ENCODE measurements at regions not wholly inside any gene's neighbourhood (a gene's known extent, or its start where the extent isn't known, plus 50 kb on each side); places are given as distances from the start of the nearest gene placed in this dataset.

GRCh38 chr2:220936641-220937197, 635.4 kb downstream of the EPHA4 start:
- Histone ChIP-seq H3K27ac (ENCODE audit: low read length) (no peak overlapping the region), H3K9me3 (ENCODE audit: control insufficient read depth, insufficient read depth, low read length) (no peaks in the 10 kb centered on the region), H3K36me3 (ENCODE audit: control insufficient read depth, insufficient read depth, low read length) (no peaks in the 10 kb centered on the region), H3K4me1 (ENCODE audit: control insufficient read depth, insufficient read depth, low read length) (no peaks in the 10 kb centered on the region; the same call in 1 of the 2 replicates), H3K27me3 (ENCODE audit: control insufficient read depth, insufficient read depth, low read length) (no peaks in the 10 kb centered on the region), H3K4me3 (ENCODE audit: low read length) (no peak overlapping the region)
- DNase-seq (ENCODE audit: low read depth, low spot score), result no peak
- WGBS (ENCODE audit: insufficient coverage, insufficient read length), result no CpG with 5 or more reads among the region's 4 CpGs

DNA sequence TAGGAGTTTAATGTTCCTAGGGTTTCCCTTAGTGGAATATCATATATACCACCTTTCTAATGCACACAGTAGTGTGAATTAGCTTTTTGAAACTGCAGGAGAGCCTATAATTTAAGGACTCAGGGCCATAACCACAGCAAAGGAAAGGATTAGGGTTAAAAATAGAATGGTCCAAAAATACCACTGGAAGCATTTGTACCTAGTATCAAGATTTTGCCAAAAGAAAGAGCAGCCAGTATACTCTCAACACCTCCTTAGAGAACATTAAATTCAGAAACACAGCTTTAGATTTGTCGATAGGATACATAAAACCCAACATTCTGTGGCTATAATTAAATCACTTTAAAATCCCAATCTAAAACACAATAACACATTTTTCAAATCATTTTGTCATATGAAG, 634.9 kb downstream of the EPHA4 start:
- no peaks in the 10 kb centered on the region for H3K9me3 ChIP-seq (ENCODE audit: control insufficient read depth, insufficient read depth, low read length)
- H3K27ac ChIP-seq (ENCODE audit: low read length), result no peak overlapping the region
- no peak overlapping the region for H3K4me3 ChIP-seq (ENCODE audit: low read length)
- DNase-seq (ENCODE audit: low read depth, low spot score), result no peak
- no peaks in the 10 kb centered on the region; the same call in 1 of the 2 replicates for H3K4me1 ChIP-seq (ENCODE audit: control insufficient read depth, insufficient read depth, low read length)
- H3K27me3 ChIP-seq (ENCODE audit: control insufficient read depth, insufficient read depth, low read length), result no peaks in the 10 kb centered on the region
- 100% methylated on average over 1 of the region's 1 CpG for WGBS (ENCODE audit: insufficient coverage, insufficient read length)
- no peaks in the 10 kb centered on the region for H3K36me3 ChIP-seq (ENCODE audit: control insufficient read depth, insufficient read depth, low read length)

GRCh38 chr2:220940646-220941045, 631.5 kb downstream of the EPHA4 start:
- Histone ChIP-seq H3K4me3 (ENCODE audit: low read length) (no peak overlapping the region), H3K36me3 (ENCODE audit: control insufficient read depth, insufficient read depth, low read length) (no peaks in the 10 kb centered on the region), H3K27me3 (ENCODE audit: control insufficient read depth, insufficient read depth, low read length) (no peaks in the 10 kb centered on the region), H3K4me1 (ENCODE audit: control insufficient read depth, insufficient read depth, low read length) (no peaks in the 10 kb centered on the region; the same call in 1 of the 2 replicates), H3K9me3 (ENCODE audit: control insufficient read depth, insufficient read depth, low read length) (no peaks in the 10 kb centered on the region), H3K27ac (ENCODE audit: low read length) (no peak overlapping the region)
- WGBS (ENCODE audit: insufficient coverage, insufficient read length), result no CpG with 5 or more reads among the region's 11 CpGs
- no peak for DNase-seq (ENCODE audit: low read depth, low spot score)

GRCh38 chr2:220941683-220942082, 630.4 kb downstream of the EPHA4 start:
- no peaks in the 10 kb centered on the region for H3K9me3 ChIP-seq (ENCODE audit: control insufficient read depth, insufficient read depth, low read length)
- H3K4me3 ChIP-seq (ENCODE audit: low read length), result no peak overlapping the region
- H3K27ac ChIP-seq (ENCODE audit: low read length), result no peak overlapping the region
- no CpG with 5 or more reads among the region's 1 CpG for WGBS (ENCODE audit: insufficient coverage, insufficient read length)
- no peak for DNase-seq (ENCODE audit: low read depth, low spot score)
- H3K27me3 ChIP-seq (ENCODE audit: control insufficient read depth, insufficient read depth, low read length), result no peaks in the 10 kb centered on the region
- H3K36me3 ChIP-seq (ENCODE audit: control insufficient read depth, insufficient read depth, low read length), result no peaks in the 10 kb centered on the region
- no peaks in the 10 kb centered on the region; the same call in 1 of the 2 replicates for H3K4me1 ChIP-seq (ENCODE audit: control insufficient read depth, insufficient read depth, low read length)

- peaks cover 5% of the 10 kb centered on the region; the same call in 1 of the 2 replicates for H3K4me1 ChIP-seq (ENCODE audit: control insufficient read depth, insufficient read depth, low read length)
- H3K36me3 ChIP-seq (ENCODE audit: control insufficient read depth, insufficient read depth, low read length), result no peaks in the 10 kb centered on the region
- H3K27ac ChIP-seq (ENCODE audit: low read length), result no peak overlapping the region
- H3K27me3 ChIP-seq (ENCODE audit: control insufficient read depth, insufficient read depth, low read length), result no peaks in the 10 kb centered on the region
- no peaks in the 10 kb centered on the region for H3K9me3 ChIP-seq (ENCODE audit: control insufficient read depth, insufficient read depth, low read length)
- no CpG with 5 or more reads among the region's 1 CpG for WGBS (ENCODE audit: insufficient coverage, insufficient read length)
- H3K4me3 ChIP-seq (ENCODE audit: low read length), result no peak overlapping the region
- no peak for DNase-seq (ENCODE audit: low read depth, low spot score)
These were observed 625.6 kb downstream of the EPHA4 start for GRCh38 chr2:220946552-220946951.

DNA sequence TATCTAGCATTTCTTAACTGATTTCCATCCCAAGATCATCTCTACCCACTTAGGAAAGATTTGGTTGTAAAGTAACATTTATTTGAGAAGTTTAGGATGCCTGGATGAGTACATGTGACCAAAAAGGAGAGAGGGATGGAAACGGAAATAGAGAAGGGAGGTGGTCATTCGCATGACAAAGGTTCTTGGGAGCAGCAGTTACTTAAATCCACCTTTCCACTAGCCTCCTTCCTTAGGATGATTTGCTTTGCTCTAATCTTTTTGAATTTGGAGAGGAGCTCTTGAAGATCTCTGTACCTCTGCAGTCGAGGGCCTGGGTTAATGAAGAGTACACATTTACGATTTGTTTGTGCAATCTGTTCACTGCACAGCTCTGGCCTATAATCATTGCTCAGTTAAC, 623.5 kb downstream of the EPHA4 start:
- no peak for DNase-seq (ENCODE audit: low read depth, low spot score)
- H3K4me3 ChIP-seq (ENCODE audit: low read length), result no peak overlapping the region
- WGBS (ENCODE audit: insufficient coverage, insufficient read length), result no CpG with 5 or more reads among the region's 4 CpGs
- H3K27ac ChIP-seq (ENCODE audit: low read length), result no peak overlapping the region
- H3K4me1 ChIP-seq (ENCODE audit: control insufficient read depth, insufficient read depth, low read length), result peaks cover 5% of the 10 kb centered on the region; the same call in 1 of the 2 replicates
- H3K9me3 ChIP-seq (ENCODE audit: control insufficient read depth, insufficient read depth, low read length), result no peaks in the 10 kb centered on the region
- no peaks in the 10 kb centered on the region for H3K36me3 ChIP-seq (ENCODE audit: control insufficient read depth, insufficient read depth, low read length)
- no peaks in the 10 kb centered on the region for H3K27me3 ChIP-seq (ENCODE audit: control insufficient read depth, insufficient read depth, low read length)

- Histone ChIP-seq H3K4me3 (ENCODE audit: low read length) (no peak overlapping the region), H3K27ac (ENCODE audit: low read length) (no peak overlapping the region), H3K9me3 (ENCODE audit: control insufficient read depth, insufficient read depth, low read length) (no peaks in the 10 kb centered on the region), H3K4me1 (ENCODE audit: control insufficient read depth, insufficient read depth, low read length) (peaks cover 5% of the 10 kb centered on the region; the same call in 1 of the 2 replicates), H3K27me3 (ENCODE audit: control insufficient read depth, insufficient read depth, low read length) (no peaks in the 10 kb centered on the region), H3K36me3 (ENCODE audit: control insufficient read depth, insufficient read depth, low read length) (no peaks in the 10 kb centered on the region)
- WGBS (ENCODE audit: insufficient coverage, insufficient read length), result no CpG with 5 or more reads among the region's 3 CpGs
- DNase-seq (ENCODE audit: low read depth, low spot score), result no peak
These were observed 622.6 kb downstream of the EPHA4 start for GRCh38 chr2:220949466-220949865.

- no CpG with 5 or more reads among the region's 1 CpG for WGBS (ENCODE audit: insufficient coverage, insufficient read length)
- H3K4me1 ChIP-seq (ENCODE audit: control insufficient read depth, insufficient read depth, low read length), result no peaks in the 10 kb centered on the region
- H3K27me3 ChIP-seq (ENCODE audit: control insufficient read depth, insufficient read depth, low read length), result no peaks in the 10 kb centered on the region
- H3K27ac ChIP-seq (ENCODE audit: low read length), result no peak overlapping the region
- H3K9me3 ChIP-seq (ENCODE audit: control insufficient read depth, insufficient read depth, low read length), result no peaks in the 10 kb centered on the region
- no peak for DNase-seq (ENCODE audit: low read depth, low spot score)
- H3K4me3 ChIP-seq (ENCODE audit: low read length), result no peak overlapping the region
- no peaks in the 10 kb centered on the region for H3K36me3 ChIP-seq (ENCODE audit: control insufficient read depth, insufficient read depth, low read length)
These were observed 616.3 kb downstream of the EPHA4 start for GRCh38 chr2:220955776-220956175.

DNA sequence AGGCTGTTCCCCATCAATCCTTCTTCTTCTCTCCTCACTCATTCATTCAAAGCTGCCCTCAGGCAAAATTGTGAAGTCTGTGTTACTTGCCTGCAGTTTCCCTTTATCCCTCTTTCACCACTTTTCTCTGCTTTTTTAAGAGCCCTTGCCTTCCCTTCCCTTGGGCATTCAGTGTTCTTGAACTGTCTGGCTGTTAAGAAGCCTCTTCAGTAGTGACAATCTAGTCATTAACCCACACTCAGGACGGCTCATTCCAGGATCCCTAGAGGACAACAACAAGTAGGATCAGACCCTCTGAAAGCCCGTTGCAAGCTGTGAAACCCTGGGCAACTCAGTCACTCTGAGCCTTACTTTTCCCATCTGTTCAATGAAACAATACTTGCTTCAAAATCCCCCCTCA, 615.7 kb downstream of the EPHA4 start:
- no peaks in the 10 kb centered on the region for H3K27me3 ChIP-seq (ENCODE audit: control insufficient read depth, insufficient read depth, low read length)
- no peak overlapping the region for H3K4me3 ChIP-seq (ENCODE audit: low read length)
- WGBS (ENCODE audit: insufficient coverage, insufficient read length), result no CpG with 5 or more reads among the region's 2 CpGs
- H3K27ac ChIP-seq (ENCODE audit: low read length), result no peak overlapping the region
- no peaks in the 10 kb centered on the region for H3K36me3 ChIP-seq (ENCODE audit: control insufficient read depth, insufficient read depth, low read length)
- no peaks in the 10 kb centered on the region for H3K4me1 ChIP-seq (ENCODE audit: control insufficient read depth, insufficient read depth, low read length)
- DNase-seq (ENCODE audit: low read depth, low spot score), result no peak
- no peaks in the 10 kb centered on the region for H3K9me3 ChIP-seq (ENCODE audit: control insufficient read depth, insufficient read depth, low read length)

- H3K36me3 ChIP-seq (ENCODE audit: control insufficient read depth, insufficient read depth, low read length), result no peaks in the 10 kb centered on the region
- DNase-seq (ENCODE audit: low read depth, low spot score), result no peak
- H3K4me1 ChIP-seq (ENCODE audit: control insufficient read depth, insufficient read depth, low read length), result no peaks in the 10 kb centered on the region
- no peak overlapping the region for H3K4me3 ChIP-seq (ENCODE audit: low read length)
- no peaks in the 10 kb centered on the region for H3K9me3 ChIP-seq (ENCODE audit: control insufficient read depth, insufficient read depth, low read length)
- H3K27ac ChIP-seq (ENCODE audit: low read length), result no peak overlapping the region
- WGBS (ENCODE audit: insufficient coverage, insufficient read length), result no CpG with 5 or more reads among the region's 1 CpG
- no peaks in the 10 kb centered on the region for H3K27me3 ChIP-seq (ENCODE audit: control insufficient read depth, insufficient read depth, low read length)
These were observed 612.7 kb downstream of the EPHA4 start for GRCh38 chr2:220959391-220959802.

DNA sequence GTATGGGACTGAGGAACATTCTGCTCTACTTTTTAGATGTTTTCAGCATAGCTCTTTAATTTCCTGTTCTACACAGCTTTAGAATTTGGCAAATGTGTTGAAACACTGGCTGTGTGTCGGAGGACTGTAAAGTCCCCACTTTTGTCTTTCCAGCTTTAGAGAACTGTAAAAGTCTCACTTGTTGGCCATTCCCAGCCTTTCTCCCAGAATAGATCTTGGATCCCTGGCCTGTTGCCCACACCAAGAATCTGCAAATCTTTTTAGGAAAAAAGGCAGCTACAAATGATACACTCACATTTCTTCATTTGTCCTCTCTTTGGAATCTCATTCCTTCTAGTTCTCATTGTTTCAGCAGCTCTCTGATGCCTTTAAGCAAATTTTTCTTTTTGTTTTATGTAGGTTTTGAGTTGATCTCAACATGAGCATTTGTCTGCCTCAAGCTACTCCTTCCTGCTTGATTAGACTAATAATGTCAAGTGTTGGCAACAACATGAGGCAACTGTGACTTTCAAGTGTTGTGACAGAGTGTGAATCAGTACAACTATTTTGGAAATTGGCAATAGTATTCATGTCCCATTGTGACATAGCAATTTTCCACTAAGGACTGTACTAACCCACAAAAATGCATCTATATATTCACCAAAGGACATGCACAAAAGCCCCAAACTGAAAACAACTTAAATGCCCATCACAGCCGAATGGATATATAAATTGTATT, 610.8 kb downstream of the EPHA4 start:
- no peak overlapping the region for H3K27ac ChIP-seq (ENCODE audit: low read length)
- no peaks in the 10 kb centered on the region for H3K9me3 ChIP-seq (ENCODE audit: control insufficient read depth, insufficient read depth, low read length)
- no peaks in the 10 kb centered on the region for H3K27me3 ChIP-seq (ENCODE audit: control insufficient read depth, insufficient read depth, low read length)
- WGBS (ENCODE audit: insufficient coverage, insufficient read length), result no CpG with 5 or more reads among the region's 2 CpGs
- DNase-seq (ENCODE audit: low read depth, low spot score), result no peak
- no peaks in the 10 kb centered on the region for H3K36me3 ChIP-seq (ENCODE audit: control insufficient read depth, insufficient read depth, low read length)
- H3K4me1 ChIP-seq (ENCODE audit: control insufficient read depth, insufficient read depth, low read length), result no peaks in the 10 kb centered on the region
- no peak overlapping the region for H3K4me3 ChIP-seq (ENCODE audit: low read length)
